22Rv1 (cell line): ENCODE measurements at regions not wholly inside any gene's neighbourhood (a gene's known extent, or its start where the extent isn't known, plus 50 kb on each side); places are given as distances from the start of the nearest gene placed in this dataset.

Experiments used
- H3K27ac ChIP-seq: fragments of 450-650 bp; 2 replicates; pipeline ENCODE4 v1.5.1; 2017
- CTCF ChIP-seq: fragments of 450-650 bp; IDR thresholded peaks from 2 replicates; pipeline ENCODE4 v1.5.1; 2017; ENCODE audit warnings: mild to moderate bottlenecking
- ZFX ChIP-seq: fragments of 450-650 bp; IDR thresholded peaks from 2 replicates; pipeline ENCODE4 v1.6.1; 2017; ENCODE audit warnings: antibody characterized with exemption, borderline replicate concordance

GRCh38 chr4:187312299-187312698, 588.6 kb upstream of the FAT1 start:
- TF ChIP-seq CTCF (no peak), ZFX (no peak)
- no peak overlapping the region for H3K27ac ChIP-seq

- no peak for TF ChIP-seq ZFX
- TF ChIP-seq CTCF: no peak
Measured at GRCh38 chr4:187317799-187318198, 594.1 kb upstream of the FAT1 start.

GRCh38 chr4:187321711-187322110, 598.1 kb upstream of the FAT1 start:
- TF ChIP-seq CTCF: no peak
- TF ChIP-seq ZFX: no peak
- H3K27ac ChIP-seq: no peak overlapping the region

More at GRCh38 chr4:187317799-187318198, 594.1 kb upstream of the FAT1 start:
- no peak overlapping the region for H3K27ac ChIP-seq

GRCh38 chr4:187332141-187332540, 608.5 kb upstream of the FAT1 start:
- no peak overlapping the region for H3K27ac ChIP-seq
- TF ChIP-seq CTCF (no peak), ZFX (no peak)

- TF ChIP-seq ZFX (no peak), CTCF (no peak)
- no peak overlapping the region for H3K27ac ChIP-seq
Measured at GRCh38 chr4:187333151-187333550, 609.5 kb upstream of the FAT1 start.

GRCh38 chr4:187335339-187335738, 611.7 kb upstream of the FAT1 start:
- TF ChIP-seq ZFX (no peak), CTCF (no peak)
- H3K27ac ChIP-seq: no peak overlapping the region

- no peak overlapping the region for H3K27ac ChIP-seq
- TF ChIP-seq CTCF (no peak), ZFX (no peak)
Measured at GRCh38 chr4:187354740-187355139, 631.1 kb upstream of the FAT1 start.
